ENCODE measurements at regions not wholly inside any gene's neighbourhood (a gene's known extent, or its start where the extent isn't known, plus 50 kb on each side); places are given as distances from the start of the nearest gene placed in this dataset.

- TF ChIP-seq CTCF (IDR thresholded peaks at IDR 0.05) (no peak), POLR2A (IDR thresholded peaks at IDR 0.05) (no peak)
Observed at GRCh38 chr11:8787372-8787771, 104.8 kb downstream of the RPL27A start.
